GM12874 (cell line): ENCODE measurements at regions not wholly inside any gene's neighbourhood (a gene's known extent, or its start where the extent isn't known, plus 50 kb on each side); places are given as distances from the start of the nearest gene placed in this dataset.

Experiments used
- TF ChIP-seq, protein P1 (sequence below): IDR thresholded peaks from 2 replicates; pipeline ENCODE4 v1.5.1; 2011; ENCODE audit warnings: low read depth, mild to moderate bottlenecking, control low read depth, low read length, moderate library complexity; ENCODE audit not compliant: insufficient read depth

DNA sequence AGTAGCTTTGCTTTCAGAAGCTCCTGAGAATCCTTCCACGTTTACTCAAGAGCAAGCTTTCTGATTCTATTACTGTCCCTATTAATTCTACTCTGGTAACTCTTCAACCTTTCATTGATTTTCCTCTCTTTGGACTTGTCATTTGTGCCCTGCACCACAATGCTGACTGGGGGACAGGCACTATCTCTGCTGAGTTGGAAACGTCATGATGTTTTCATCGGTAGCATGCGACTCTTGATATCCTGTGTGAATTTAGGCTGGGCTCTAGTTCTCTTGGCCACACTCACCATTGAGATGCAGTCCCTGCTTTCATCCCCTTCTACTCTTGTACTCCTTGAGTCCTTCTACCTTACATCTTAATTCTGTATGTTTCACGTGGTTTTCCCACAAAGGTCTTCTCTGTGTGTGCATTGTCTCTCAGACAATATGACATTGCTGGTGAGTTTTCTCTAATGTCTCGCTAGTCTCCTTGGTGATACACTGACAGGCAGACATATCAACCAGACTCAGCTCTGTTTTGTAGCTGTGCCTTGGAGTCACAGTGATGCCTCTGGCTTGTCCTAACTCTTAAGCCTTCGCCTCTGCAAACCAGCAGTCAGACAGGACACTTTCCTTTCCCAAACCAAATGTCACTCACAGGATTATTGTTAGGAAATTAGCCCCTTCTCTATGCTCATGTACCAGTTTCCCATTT, 223.6 kb upstream of the ADGRL2 start:
- TF ChIP-seq, protein P1, sequence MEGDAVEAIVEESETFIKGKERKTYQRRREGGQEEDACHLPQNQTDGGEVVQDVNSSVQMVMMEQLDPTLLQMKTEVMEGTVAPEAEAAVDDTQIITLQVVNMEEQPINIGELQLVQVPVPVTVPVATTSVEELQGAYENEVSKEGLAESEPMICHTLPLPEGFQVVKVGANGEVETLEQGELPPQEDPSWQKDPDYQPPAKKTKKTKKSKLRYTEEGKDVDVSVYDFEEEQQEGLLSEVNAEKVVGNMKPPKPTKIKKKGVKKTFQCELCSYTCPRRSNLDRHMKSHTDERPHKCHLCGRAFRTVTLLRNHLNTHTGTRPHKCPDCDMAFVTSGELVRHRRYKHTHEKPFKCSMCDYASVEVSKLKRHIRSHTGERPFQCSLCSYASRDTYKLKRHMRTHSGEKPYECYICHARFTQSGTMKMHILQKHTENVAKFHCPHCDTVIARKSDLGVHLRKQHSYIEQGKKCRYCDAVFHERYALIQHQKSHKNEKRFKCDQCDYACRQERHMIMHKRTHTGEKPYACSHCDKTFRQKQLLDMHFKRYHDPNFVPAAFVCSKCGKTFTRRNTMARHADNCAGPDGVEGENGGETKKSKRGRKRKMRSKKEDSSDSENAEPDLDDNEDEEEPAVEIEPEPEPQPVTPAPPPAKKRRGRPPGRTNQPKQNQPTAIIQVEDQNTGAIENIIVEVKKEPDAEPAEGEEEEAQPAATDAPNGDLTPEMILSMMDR, result no peak

GRCh38 chr1:81574408-81574807, 226.3 kb upstream of the ADGRL2 start:
- TF ChIP-seq, protein P1, result no peak

- TF ChIP-seq, protein P1, result no peak
Measured at GRCh38 chr1:81573458-81573857, 227.3 kb upstream of the ADGRL2 start.

DNA sequence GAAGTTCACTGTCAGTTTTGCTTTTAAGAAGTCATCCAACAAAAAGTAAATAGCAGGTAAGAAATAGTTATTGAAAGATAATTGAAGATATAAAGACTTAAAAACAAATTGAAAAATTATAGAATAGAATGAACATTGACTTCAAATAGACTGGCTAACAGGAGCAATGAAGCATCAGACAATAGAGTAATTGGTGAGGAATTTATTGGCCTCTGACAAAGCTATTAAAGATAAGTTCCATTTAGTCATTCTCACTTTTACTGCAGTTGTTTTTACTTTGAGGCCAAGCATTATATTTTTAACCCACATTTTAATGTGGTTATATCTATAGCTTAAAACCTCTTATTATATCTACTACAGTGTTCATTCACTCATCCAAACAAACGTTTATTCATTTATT, 228.8 kb upstream of the ADGRL2 start:
- TF ChIP-seq, protein P1, result no peak

GRCh38 chr1:81569761-81570160, 231.0 kb upstream of the ADGRL2 start:
- TF ChIP-seq, protein P1, result no peak

GRCh38 chr1:81563632-81564031, 237.1 kb upstream of the ADGRL2 start:
- TF ChIP-seq, protein P1, result no peak

DNA sequence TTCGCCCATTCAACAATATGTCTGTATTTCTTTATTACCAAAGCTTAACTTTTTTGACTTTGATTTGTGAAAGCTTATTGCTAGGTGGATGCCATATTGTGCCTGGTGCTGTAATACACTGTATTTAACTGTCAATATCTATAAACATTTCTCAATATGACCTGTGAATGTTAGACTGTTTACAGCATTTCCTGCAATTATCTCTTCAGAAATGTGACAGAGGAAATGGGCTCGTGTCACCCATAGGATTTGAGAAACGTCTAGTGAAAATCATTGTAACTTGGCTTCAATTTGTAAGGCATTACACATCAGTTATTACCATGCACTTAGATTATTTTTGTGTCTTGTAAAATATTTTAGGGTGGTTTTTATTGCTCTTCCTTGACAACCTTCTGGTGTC, 237.8 kb upstream of the ADGRL2 start:
- TF ChIP-seq, protein P1, result no peak
